CD4-positive, alpha-beta T cell (primary cell): ENCODE measurements at regions not wholly inside any gene's neighbourhood (a gene's known extent, or its start where the extent isn't known, plus 50 kb on each side); places are given as distances from the start of the nearest gene placed in this dataset.

Experiments
- ATAC-seq: fragments of 200-7000 bp; cut with Tn5 transposase; one replicate; pipeline ENCODE4 v1.10.0; 2022; ENCODE audit warnings: mild to moderate bottlenecking; ENCODE audit not compliant: poor library complexity
- CTCF ChIA-PET: fragments of 350-600 bp; sonication (Branson Sonifier 250); formaldehyde crosslinking; loops from one replicate; lab custom pipeline; 2021; ENCODE audit warnings: antibody characterized with exemption, inconsistent platforms; lab: Charles Lee
- POLR2A ChIA-PET: fragments of 350-600 bp; sonication (Branson Sonifier 250); formaldehyde crosslinking; loops from one replicate; lab custom pipeline; 2021; ENCODE audit warnings: antibody characterized with exemption, inconsistent platforms; lab: Charles Lee
- DNase-seq, 14 experiments: peaks; one replicate each; pipeline ENCODE4 v3.0.0-alpha.2; 2013 to 2020; ENCODE audit warnings: mixed read lengths in 2 of 14
- H3K27ac ChIP-seq, 2 donors: one replicate each; pipeline versions ENCODE4 v1.5.1 to v1.7.0; 2013; ENCODE audit warnings: low read length in 2 of 2, low read depth in 1 of 2, mild to moderate bottlenecking in 1 of 2
- H3K27me3 ChIP-seq, 2 experiments: 1 replicate in 1 of 2; 2 replicates in 1 of 2; pipeline versions ENCODE4 v1.6.1 to v1.7.0; 2013; ENCODE audit warnings: low read length in 2 of 2, control low read depth in 1 of 2, mild to moderate bottlenecking in 1 of 2, moderate library complexity in 1 of 2; ENCODE audit not compliant: insufficient read depth in 2 of 2, control insufficient read depth in 1 of 2
- H3K36me3 ChIP-seq: one replicate; pipeline ENCODE4 v1.6.1; 2013; ENCODE audit warnings: low read length, control low read depth; ENCODE audit not compliant: insufficient read depth
- H3K4me1 ChIP-seq: one replicate; pipeline ENCODE4 v1.6.1; 2013; ENCODE audit warnings: low read length, control low read depth; ENCODE audit not compliant: insufficient read depth
- H3K4me3 ChIP-seq: one replicate; pipeline ENCODE4 v1.5.1; 2013; ENCODE audit warnings: mild to moderate bottlenecking, low read length, moderate library complexity
- H3K9me3 ChIP-seq, 2 experiments: 1 replicate in 1 of 2; 2 replicates in 1 of 2; pipeline versions ENCODE4 v1.6.1 to v1.7.0; 2013; ENCODE audit warnings: low read length in 2 of 2, mild to moderate bottlenecking in 2 of 2, control low read depth in 1 of 2, moderate library complexity in 1 of 2; ENCODE audit not compliant: control insufficient read depth in 1 of 2, insufficient read depth in 1 of 2
- H3K27ac Mint-ChIP-seq: one replicate; pipeline ENCODE4 v1.8.0; 2020; ENCODE audit warnings: mixed read lengths
- H3K27me3 Mint-ChIP-seq: one replicate; pipeline ENCODE4 v1.8.0; 2021; ENCODE audit warnings: mixed read lengths
- H3K36me3 Mint-ChIP-seq: one replicate; pipeline ENCODE4 v1.8.0; 2021; ENCODE audit warnings: low read depth, mixed read lengths
- H3K4me1 Mint-ChIP-seq: one replicate; pipeline ENCODE4 v1.8.0; 2021; ENCODE audit warnings: low read depth, mixed read lengths
- H3K4me3 Mint-ChIP-seq: one replicate; pipeline ENCODE4 v1.8.0; 2020; ENCODE audit warnings: mild to moderate bottlenecking, mixed read lengths
- H3K9me3 Mint-ChIP-seq: one replicate; pipeline ENCODE4 v1.8.0; 2020; ENCODE audit warnings: mixed read lengths
- CTCF ChIP-seq: fragments of 200-600 bp; IDR thresholded peaks from one replicate; pipeline ENCODE4 v1.8.0; 2022; ENCODE audit warnings: antibody characterized with exemption, mild to moderate bottlenecking
- intact Hi-C, 2 experiments: fragments of 100-400 bp; cut with DNase I in 1 of 2; cut with micrococcal nuclease in 1 of 2; formaldehyde crosslinking; loops; one replicate each; pipeline versions ENCODE4 v1.15.1 to v1.9.0; 2023 to 2025; cut with DNase I, micrococcal nuclease

DNA sequence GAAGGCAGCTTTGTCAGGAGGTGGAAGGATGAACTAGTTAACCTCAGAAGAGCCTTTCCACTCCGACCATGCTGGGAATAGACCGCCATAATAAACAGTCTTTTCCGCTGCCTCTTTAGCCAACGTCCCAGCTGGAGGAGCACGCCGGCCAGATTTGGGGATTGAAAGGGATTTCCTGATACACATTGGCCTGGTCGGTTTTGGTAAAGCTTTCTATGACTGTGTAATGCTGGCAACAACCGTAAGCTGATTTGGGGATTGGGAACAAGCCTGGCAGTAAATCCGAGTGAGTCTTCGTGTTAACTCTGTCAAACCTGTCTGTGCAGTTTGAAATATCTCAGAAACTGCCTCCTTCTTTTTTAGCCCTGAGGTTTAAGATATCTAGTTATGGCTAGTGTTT is 87.0 kb downstream of the DAD1 start:
- ATAC-seq (no peak), DNase-seq (no peak)
- intact Hi-C loops, result loop anchor here in 1 of 2 experiments (10.0 kb wide), 1 partner anchor 507 kb away; no protein-coding TSS in a partner anchor
- H3K4me3 ChIP-seq, result peak overlapping the region; percentile 61
- peaks cover 32% of the 10 kb centered on the region for H3K4me1 ChIP-seq
- no peaks in the 10 kb centered on the region for H3K27me3 Mint-ChIP-seq
- H3K9me3 ChIP-seq, result no peaks in the 10 kb centered on the region
- no peak for TF ChIP-seq CTCF
- peaks cover 93% of the 10 kb centered on the region for H3K36me3 Mint-ChIP-seq
- H3K4me1 Mint-ChIP-seq, result peaks cover 79% of the 10 kb centered on the region
- H3K27me3 ChIP-seq, result no peaks in the 10 kb centered on the region
- CTCF ChIA-PET, result interaction anchor here (0.7 to 1.4 kb wide), 3 partner anchors 10 to 55 kb away, joined by 3 to 4 read pairs (median 3); no protein-coding TSS in a partner anchor
- H3K27ac Mint-ChIP-seq, result peak overlapping the region; percentile 93
- peak overlapping the region; percentile 95 for H3K4me3 Mint-ChIP-seq
- no peaks in the 10 kb centered on the region for H3K9me3 Mint-ChIP-seq
- peak overlapping the region; percentile 57 to 75 for H3K27ac ChIP-seq
- H3K36me3 ChIP-seq, result peaks cover 62% of the 10 kb centered on the region
- POLR2A ChIA-PET, result interaction anchor here (1.1 to 29.1 kb wide), 7 partner anchors 9 to 49 kb away, joined by 3 to 613 read pairs (median 11); no protein-coding TSS in a partner anchor

DNA sequence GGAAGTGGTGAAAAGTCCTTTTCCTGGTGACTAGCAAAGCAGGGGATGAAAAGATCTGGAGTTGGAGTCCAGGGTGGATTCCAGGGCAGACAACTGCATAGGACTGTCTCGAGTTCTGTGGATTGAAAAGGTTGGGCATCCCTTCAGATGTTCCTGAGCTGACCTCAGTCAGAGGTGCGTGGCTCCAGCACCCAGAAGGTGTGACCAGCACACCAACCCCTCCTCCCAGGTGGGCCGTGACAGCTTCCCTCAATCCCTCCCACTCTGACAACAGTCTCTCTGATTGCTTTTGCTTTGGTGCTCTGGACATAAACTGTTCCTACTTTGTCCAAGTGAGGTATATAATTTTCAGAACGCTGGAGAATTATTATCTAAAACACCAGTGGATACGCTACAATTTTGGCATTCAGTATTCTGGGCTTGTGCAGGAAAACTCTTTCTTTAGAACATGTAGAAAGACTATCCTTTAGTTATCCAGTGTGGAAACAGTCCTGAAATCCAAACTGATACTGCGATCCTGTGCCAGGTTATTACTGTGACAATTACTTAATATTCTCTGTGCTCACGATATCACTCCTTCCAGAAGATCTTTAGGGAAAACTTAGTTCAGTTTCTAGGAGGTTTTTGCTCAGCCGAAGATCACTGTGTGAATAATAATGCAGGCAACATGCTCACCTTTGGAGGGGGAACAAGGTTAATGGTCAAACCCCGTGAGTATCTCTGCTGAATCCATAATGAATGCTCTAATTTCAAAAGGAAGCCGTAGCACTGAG is 87.9 kb downstream of the DAD1 start:
- no peak for TF ChIP-seq CTCF
- intact Hi-C loops, result loop anchor here in 1 of 2 experiments (10.0 kb wide), 1 partner anchor 506 kb away; no protein-coding TSS in a partner anchor
- POLR2A ChIA-PET, result interaction anchor here (0.8 to 29.1 kb wide), 13 partner anchors 8 to 649 kb away, joined by 3 to 613 read pairs (median 5); no protein-coding TSS in a partner anchor

DNA sequence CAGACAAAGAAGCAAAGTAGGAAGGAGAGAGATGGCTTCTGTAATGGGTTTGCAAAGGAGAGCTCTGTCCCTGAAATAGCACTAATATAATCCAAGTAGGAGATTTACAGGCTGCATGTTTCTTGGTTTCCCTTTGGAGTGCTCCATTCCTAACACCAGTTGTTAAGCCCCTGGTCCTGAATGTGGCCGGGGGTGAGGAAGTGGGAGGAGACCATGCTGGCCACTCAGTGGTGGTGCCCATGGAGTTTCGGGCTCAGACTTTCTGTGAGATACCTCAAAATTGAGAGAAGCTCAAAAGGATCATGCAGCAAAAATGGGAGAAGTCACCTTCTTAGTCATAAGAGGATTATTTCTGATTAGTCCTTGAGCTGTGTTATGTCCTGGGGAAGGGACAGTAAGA is 88.5 kb downstream of the DAD1 start:
- H3K9me3 ChIP-seq, result no peaks in the 10 kb centered on the region
- Mint-ChIP-seq H3K4me3 (peak overlapping the region; percentile 95), H3K4me1 (peaks cover 74% of the 10 kb centered on the region), H3K36me3 (peaks cover 93% of the 10 kb centered on the region), H3K27ac (peak overlapping the region; percentile 93), H3K27me3 (no peaks in the 10 kb centered on the region), H3K9me3 (no peaks in the 10 kb centered on the region)
- POLR2A ChIA-PET, result interaction anchor here (0.7 to 29.1 kb wide), 11 partner anchors 11 to 648 kb away, joined by 3 to 613 read pairs (median 5); no protein-coding TSS in a partner anchor
- ATAC-seq, result no peak
- CTCF ChIA-PET, result interaction anchor here (1.1 to 2.4 kb wide), 4 partner anchors 9 to 70 kb away, joined by 3 to 6 read pairs (median 4); no protein-coding TSS in a partner anchor
- intact Hi-C loops, result loop anchor here in 1 of 2 experiments (10.0 kb wide), 1 partner anchor 506 kb away; no protein-coding TSS in a partner anchor
- H3K4me3 ChIP-seq, result peak overlapping the region; percentile 61
- peaks cover 26% of the 10 kb centered on the region for H3K4me1 ChIP-seq
- no peaks in the 10 kb centered on the region for H3K27me3 ChIP-seq
- peaks cover 54% of the 10 kb centered on the region for H3K36me3 ChIP-seq
- no peak for DNase-seq
- H3K27ac ChIP-seq, result peak overlapping the region; percentile 57 to 75
- TF ChIP-seq CTCF, result no peak

More for the DNA sequence above, 87.9 kb downstream of the DAD1 start:
- Mint-ChIP-seq H3K27me3 (no peaks in the 10 kb centered on the region), H3K4me3 (peak overlapping the region; percentile 95), H3K27ac (peak overlapping the region; percentile 93), H3K4me1 (peaks cover 78% of the 10 kb centered on the region), H3K36me3 (peaks cover 93% of the 10 kb centered on the region), H3K9me3 (no peaks in the 10 kb centered on the region)
- H3K36me3 ChIP-seq, result peaks cover 55% of the 10 kb centered on the region
- H3K27me3 ChIP-seq, result no peaks in the 10 kb centered on the region
- CTCF ChIA-PET, result interaction anchor here (0.7 to 2.4 kb wide), 5 partner anchors 9 to 69 kb away, joined by 3 to 6 read pairs (median 4); no protein-coding TSS in a partner anchor
- H3K4me1 ChIP-seq, result peaks cover 24% of the 10 kb centered on the region
- H3K9me3 ChIP-seq, result no peaks in the 10 kb centered on the region
- ATAC-seq (no peak), DNase-seq (peak in 3 of 14 experiments; percentile 45 to 70 (median 55))
- H3K27ac ChIP-seq, result peak overlapping the region; percentile 57 to 75
- peak overlapping the region; percentile 61 for H3K4me3 ChIP-seq
